NCI-H2227 (cell line): ENCODE measurements at regions not wholly inside any gene's neighbourhood (a gene's known extent, or its start where the extent isn't known, plus 50 kb on each side); places are given as distances from the start of the nearest gene placed in this dataset.

ENCODE experiments used
- DNase-seq: peaks from one replicate; lab custom pipeline; 2025; ENCODE audit not compliant: unreplicated experiment; lab: John Stamatoyannopoulos, UW

- no peak for DNase-seq
These were observed 120.3 kb upstream of the RALGAPA2 start for GRCh38 chr20:20832715-20833114.

GRCh38 chr20:20831794-20832193 lies 119.3 kb upstream of the RALGAPA2 start:
- DNase-seq, result no peak

GRCh38 chr20:20829681-20830080 lies 117.2 kb upstream of the RALGAPA2 start:
- DNase-seq, result no peak

- no peak for DNase-seq
These were observed 115.7 kb upstream of the RALGAPA2 start for GRCh38 chr20:20827992-20828597.

- DNase-seq, result peak; percentile 70
These were observed 112.6 kb upstream of the RALGAPA2 start for GRCh38 chr20:20824924-20825584.

GRCh38 chr20:20823476-20823881 lies 111.0 kb upstream of the RALGAPA2 start:
- no peak for DNase-seq

- no peak for DNase-seq
These were observed 109.2 kb upstream of the RALGAPA2 start for GRCh38 chr20:20821484-20822260.

- no peak for DNase-seq
These were observed 108.5 kb upstream of the RALGAPA2 start for GRCh38 chr20:20820785-20821483.

GRCh38 chr20:20820104-20820503 lies 107.7 kb upstream of the RALGAPA2 start:
- DNase-seq, result peak; percentile 22

GRCh38 chr20:20816969-20817755 lies 104.7 kb upstream of the RALGAPA2 start:
- no peak for DNase-seq

- DNase-seq, result no peak
These were observed 103.4 kb upstream of the RALGAPA2 start for GRCh38 chr20:20815711-20816455.

- no peak for DNase-seq
These were observed 102.2 kb upstream of the RALGAPA2 start for GRCh38 chr20:20814685-20815084.

- no peak for DNase-seq
These were observed 99.7 kb upstream of the RALGAPA2 start for GRCh38 chr20:20812136-20812535.

- DNase-seq, result no peak
These were observed 95.6 kb upstream of the RALGAPA2 start for GRCh38 chr20:20808016-20808415.

- DNase-seq, result no peak
These were observed 94.0 kb upstream of the RALGAPA2 start for GRCh38 chr20:20806121-20807095.

GRCh38 chr20:20803011-20803410 lies 90.6 kb upstream of the RALGAPA2 start:
- DNase-seq, result no peak

- DNase-seq, result no peak
These were observed 89.9 kb upstream of the RALGAPA2 start for GRCh38 chr20:20802328-20802727.

- no peak for DNase-seq
These were observed 87.4 kb upstream of the RALGAPA2 start for GRCh38 chr20:20799716-20800312.
